GM23338 (cell line): ENCODE measurements at regions not wholly inside any gene's neighbourhood (a gene's known extent, or its start where the extent isn't known, plus 50 kb on each side); places are given as distances from the start of the nearest gene placed in this dataset.

ENCODE experiments used
- ATAC-seq: fragments of 200-7000 bp; cut with Tn5 transposase; 3 replicates; pipeline ENCODE4 v1.9.1; 2020
- DNase-seq: peaks from one replicate; pipeline ENCODE4 v3.0.0-alpha.2; 2015; ENCODE audit warnings: low spot score
- H2AFZ ChIP-seq: fragments of 200-600 bp; sonication (generic); 2 replicates; pipeline ENCODE4 v1.8.0; 2016; ENCODE audit warnings: antibody characterized with exemption, mild to moderate bottlenecking, moderate library complexity
- H3F3A ChIP-seq: fragments of 200-600 bp; sonication (generic); replicated peaks from 2 replicates; pipeline ENCODE4 v1.8.0; 2017; ENCODE audit warnings: antibody characterized with exemption, mixed run types, low read depth
- H3K27ac ChIP-seq: fragments of 200-600 bp; sonication (generic); 2 replicates; pipeline ENCODE4 v1.6.1; 2016; ENCODE audit warnings: low read depth
- H3K27me3 ChIP-seq: fragments of 200-600 bp; sonication (generic); 2 replicates; pipeline ENCODE4 v1.8.0; 2016; ENCODE audit warnings: mild to moderate bottlenecking, mixed run types, moderate library complexity; ENCODE audit not compliant: insufficient read depth
- H3K36me3 ChIP-seq: fragments of 200-600 bp; sonication (generic); 2 replicates; pipeline ENCODE4 v1.8.0; 2016; ENCODE audit warnings: mild to moderate bottlenecking; ENCODE audit not compliant: insufficient read depth
- H3K4me1 ChIP-seq: fragments of 200-600 bp; sonication (generic); 2 replicates; pipeline ENCODE4 v1.8.0; 2016; ENCODE audit warnings: mild to moderate bottlenecking, moderate library complexity; ENCODE audit not compliant: insufficient read depth
- H3K4me2 ChIP-seq: fragments of 200-600 bp; sonication (generic); 2 replicates; pipeline ENCODE4 v1.7.1; 2017; ENCODE audit warnings: mixed run types
- H3K4me3 ChIP-seq: fragments of 200-600 bp; sonication (generic); 2 replicates; pipeline ENCODE4 v1.6.1; 2016; ENCODE audit warnings: mixed run types
- H3K79me2 ChIP-seq: fragments of 200-600 bp; sonication (generic); replicated peaks from 2 replicates; pipeline ENCODE4 v1.8.0; 2017; ENCODE audit warnings: mild to moderate bottlenecking; ENCODE audit not compliant: insufficient read depth
- H3K9me2 ChIP-seq: fragments of 200-600 bp; sonication (generic); 2 replicates; pipeline ENCODE4 v1.8.0; 2017; ENCODE audit not compliant: insufficient read depth
- H4K20me1 ChIP-seq: fragments of 200-600 bp; sonication (generic); replicated peaks from 2 replicates; pipeline ENCODE4 v1.8.0; 2017; ENCODE audit warnings: mild to moderate bottlenecking; ENCODE audit not compliant: insufficient read depth
- H3K27ac Mint-ChIP-seq: 2 replicates; pipeline ENCODE4 v1.8.0; 2020; ENCODE audit warnings: inconsistent platforms, mild to moderate bottlenecking, moderate library complexity, mixed read lengths
- H3K27me3 Mint-ChIP-seq: 3 replicates; pipeline ENCODE4 v1.8.0; 2022; ENCODE audit warnings: low read depth, mild to moderate bottlenecking, moderate library complexity, mixed read lengths, inconsistent platforms; ENCODE audit not compliant: insufficient read depth, poor library complexity
- H3K36me3 Mint-ChIP-seq: 3 replicates; pipeline ENCODE4 v1.8.0; 2021; ENCODE audit warnings: low read depth, mild to moderate bottlenecking, inconsistent platforms, moderate library complexity, mixed read lengths
- H3K4me1 Mint-ChIP-seq: 3 replicates; pipeline ENCODE4 v1.8.0; 2020; ENCODE audit warnings: mild to moderate bottlenecking, inconsistent platforms, mixed read lengths
- H3K4me3 Mint-ChIP-seq: 3 replicates; pipeline ENCODE4 v1.8.0; 2021; ENCODE audit warnings: moderate library complexity, mild to moderate bottlenecking, inconsistent platforms, mixed read lengths
- H3K9me3 Mint-ChIP-seq: 3 replicates; pipeline ENCODE4 v1.8.0; 2020; ENCODE audit warnings: moderate library complexity, mild to moderate bottlenecking, inconsistent platforms, mixed read lengths
- CREB1 ChIP-seq: fragments of 250-450 bp; sonication (Bioruptor Pico); IDR thresholded peaks from 2 replicates; pipeline ENCODE4 v1.5.0; 2020; ENCODE audit warnings: low read depth, mild to moderate bottlenecking, moderate library complexity
- CTCF ChIP-seq, 2 experiments: fragments of 200-600 bp in 1 of 2; sonication (generic) in 1 of 2; conservative IDR thresholded peaks; 2 replicates each; pipeline versions ENCODE4 v1.5.1 to v1.6.1; 2016 to 2017; ENCODE audit warnings: antibody characterized with exemption in 2 of 2, low read depth in 2 of 2, mild to moderate bottlenecking in 2 of 2, moderate library complexity in 1 of 2
- ETS1 ChIP-seq: IDR thresholded peaks from 2 replicates; pipeline ENCODE4 v1.6.1; 2016; ENCODE audit warnings: antibody characterized with exemption
- EZH2 ChIP-seq: fragments of 200-600 bp; sonication (generic); IDR thresholded peaks from one replicate; pipeline ENCODE4 v1.8.0; 2017; ENCODE audit warnings: antibody characterized with exemption, mild to moderate bottlenecking, low read depth; ENCODE audit not compliant: unreplicated experiment
- EZH2phosphoT487 ChIP-seq: fragments of 200-600 bp; sonication (generic); IDR thresholded peaks from one replicate; pipeline ENCODE4 v1.8.1; 2018; ENCODE audit warnings: antibody characterized with exemption; ENCODE audit not compliant: unreplicated experiment
- POLR2AphosphoS5 ChIP-seq: IDR thresholded peaks from 2 replicates; pipeline ENCODE4 v1.6.1; 2016; ENCODE audit warnings: antibody characterized with exemption, low read depth
- STAT1 ChIP-seq: IDR thresholded peaks from one replicate; pipeline ENCODE4 v1.6.1; 2016; ENCODE audit warnings: antibody characterized with exemption; ENCODE audit not compliant: unreplicated experiment
- ZNF114 ChIP-seq: fragments of 250-450 bp; sonication (Bioruptor Pico); IDR thresholded peaks from 2 replicates; pipeline ENCODE4 v1.5.0; 2020; ENCODE audit warnings: mild to moderate bottlenecking, moderate library complexity
- ZNF331 ChIP-seq: fragments of 250-450 bp; sonication (Bioruptor Pico); IDR thresholded peaks from 2 replicates; pipeline ENCODE4 v1.5.0; 2020; ENCODE audit warnings: low read depth, mild to moderate bottlenecking, moderate library complexity
- ZNF462 ChIP-seq: fragments of 250-450 bp; sonication (Bioruptor Pico); IDR thresholded peaks from 2 replicates; pipeline ENCODE4 v1.5.0; 2020; ENCODE audit warnings: mild to moderate bottlenecking, moderate library complexity

DNA sequence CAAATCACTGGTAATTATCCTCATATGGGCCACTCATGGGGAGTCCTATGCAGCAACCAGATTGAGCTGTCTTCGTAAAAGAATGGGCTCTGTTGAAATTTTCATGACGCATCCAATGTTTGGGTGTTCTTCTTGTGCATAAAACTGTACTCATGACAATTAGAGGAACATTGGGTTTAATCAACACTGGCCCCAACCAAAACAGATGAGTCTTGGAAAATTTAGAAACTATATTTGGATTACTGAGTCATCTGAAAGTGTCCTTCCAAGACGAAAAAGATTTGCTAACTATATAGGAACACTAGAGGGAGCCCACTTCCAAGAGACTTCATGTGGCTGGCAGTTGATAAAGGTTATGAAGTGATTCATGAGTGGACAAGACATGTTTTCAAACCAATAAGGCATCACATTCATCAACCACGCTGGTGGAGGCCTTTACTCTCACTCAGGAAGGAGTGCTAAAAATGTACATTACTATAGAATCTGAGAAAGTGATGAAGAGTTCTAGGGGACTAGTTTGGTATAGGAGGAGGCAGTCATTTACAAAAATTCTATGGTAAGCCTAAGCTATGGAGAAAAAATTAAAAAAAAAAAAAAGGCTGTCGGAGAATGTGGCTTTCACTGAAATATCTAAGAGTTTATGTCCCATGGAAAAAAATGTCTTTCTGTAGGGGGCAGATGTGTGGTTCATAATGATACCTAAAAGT lies 313.5 kb downstream of the PRDM9 start (continued):
- peak; percentile 72 to 84 for TF ChIP-seq CTCF (conservative IDR thresholded peaks at IDR 0.05; ENCODE audit: low read depth in 2 of 2)
- no peak for TF ChIP-seq ZNF462 (CRISPR knock-in tag)

DNA sequence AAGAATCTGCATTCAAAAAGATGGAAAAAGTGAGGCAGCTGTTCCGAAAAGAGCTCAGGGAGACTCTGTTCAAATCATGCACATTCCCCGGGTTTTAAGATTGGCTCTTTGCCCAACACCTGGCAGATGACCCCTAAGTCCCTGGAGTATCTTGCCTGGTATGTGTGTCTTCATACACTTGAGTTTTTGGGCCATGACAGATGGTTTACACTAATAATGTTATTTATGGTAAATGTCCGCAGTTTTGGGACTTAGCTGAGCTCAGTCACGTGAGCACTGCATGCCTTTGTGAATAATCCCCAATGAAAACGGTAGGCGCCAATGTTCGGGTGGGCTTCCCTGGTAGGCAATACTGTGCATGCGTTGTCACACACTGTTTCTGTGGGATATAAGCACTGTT lies 316.1 kb downstream of the PRDM9 start:
- Histone ChIP-seq H3K27me3 (no peaks in the 10 kb centered on the region), H3K4me1 (no peaks in the 10 kb centered on the region), H3K27ac (no peak overlapping the region), H3K4me2 (no peak overlapping the region), H4K20me1 (no peaks in the 10 kb centered on the region), H3K4me3 (no peak overlapping the region), H3K36me3 (no peaks in the 10 kb centered on the region), H3K9me2 (no peaks in the 10 kb centered on the region), H2AFZ (peak overlapping the region; percentile 25; the same call in 1 of the 2 replicates), H3K79me2 (no peaks in the 10 kb centered on the region), H3F3A (no peaks in the 10 kb centered on the region)
- H3K4me1 Mint-ChIP-seq = peaks cover 4% of the 10 kb centered on the region; the same call in 1 of the 3 replicates
- ATAC-seq (no peak), DNase-seq (no peak)
- no peaks in the 10 kb centered on the region for H3K36me3 Mint-ChIP-seq
- no peaks in the 10 kb centered on the region for H3K27me3 Mint-ChIP-seq
- H3K9me3 Mint-ChIP-seq = no peaks in the 10 kb centered on the region
- no peak for TF ChIP-seq ZNF331 (CRISPR knock-in tag)
- TF ChIP-seq CREB1 (CRISPR knock-in tag) = no peak
- TF ChIP-seq CTCF (conservative IDR thresholded peaks at IDR 0.05; ENCODE audit: low read depth in 2 of 2) = no peak
- TF ChIP-seq EZH2 = no peak
- no peak for TF ChIP-seq STAT1
- TF ChIP-seq POLR2AphosphoS5 = no peak
- TF ChIP-seq ZNF114 (CRISPR knock-in tag) = no peak
- no peak for TF ChIP-seq EZH2phosphoT487
- TF ChIP-seq ETS1 = no peak
- no peak overlapping the region for H3K4me3 Mint-ChIP-seq
- no peak overlapping the region for H3K27ac Mint-ChIP-seq
